ENCODE measurements at regions not wholly inside any gene's neighbourhood (a gene's known extent, or its start where the extent isn't known, plus 50 kb on each side); places are given as distances from the start of the nearest gene placed in this dataset.

- TF ChIP-seq CTCF (IDR thresholded peaks at IDR 0.05) (no peak), POLR2A (IDR thresholded peaks at IDR 0.05) (no peak)
Measured at GRCh38 chr12:124082012-124082411, 109.0 kb downstream of the ZNF664 start.
